Bone marrow (tissue), 2 donors: ENCODE measurements at regions not wholly inside any gene's neighbourhood (a gene's known extent, or its start where the extent isn't known, plus 50 kb on each side); places are given as distances from the start of the nearest gene placed in this dataset.

ENCODE experiments used
- DNase-seq, 2 donors: peaks; one replicate each; lab custom pipeline; 2025; lab: John Stamatoyannopoulos, UW

DNA sequence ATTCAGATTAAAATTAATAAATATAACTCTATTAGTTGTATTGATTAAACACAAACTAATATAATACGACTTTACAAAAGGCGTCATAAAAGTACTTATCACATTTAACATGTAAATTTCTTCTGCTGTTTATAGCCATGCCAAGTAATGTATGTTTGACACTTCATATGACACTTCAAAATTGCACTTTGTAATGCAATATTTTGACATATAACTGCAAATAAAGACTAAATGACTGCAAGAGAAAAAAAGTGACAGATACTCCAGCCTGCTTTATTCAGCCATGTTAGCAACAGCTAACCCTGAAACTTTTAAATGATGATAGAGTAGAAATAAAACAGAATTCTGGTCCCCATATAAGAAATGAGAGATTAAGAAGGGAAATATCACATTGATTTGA, 1238.0 kb downstream of the MRPL39 start:
- no peak for DNase-seq

- no peak for DNase-seq
Measured at GRCh38 chr21:24367936-24368335, 1239.3 kb downstream of the MRPL39 start.

DNA sequence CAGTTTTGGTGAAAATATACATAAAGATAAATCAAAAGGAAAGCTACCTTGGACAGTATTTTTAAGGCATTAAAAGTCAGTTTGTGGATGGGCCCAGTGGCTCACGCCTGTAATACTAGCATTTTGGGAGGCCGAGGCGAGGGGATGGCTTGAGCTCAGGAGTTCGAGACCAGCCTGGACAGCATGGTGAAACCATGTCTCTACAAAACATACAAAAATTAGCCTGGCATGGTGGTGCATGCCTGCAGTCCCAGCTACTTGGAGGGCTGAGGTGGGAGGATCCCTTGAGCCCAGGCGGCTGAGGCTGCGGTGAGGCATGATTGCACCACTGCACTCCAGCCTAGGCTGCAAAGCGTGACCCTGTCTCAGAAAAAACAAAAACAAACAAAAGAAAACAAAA, 1253.8 kb downstream of the MRPL39 start:
- no peak for DNase-seq

- peak in 1 of 2 donors; percentile 46 for DNase-seq
Measured at GRCh38 chr21:24339406-24339805, 1267.9 kb downstream of the MRPL39 start.

- no peak for DNase-seq
Measured at GRCh38 chr21:24336491-24336890, 1270.8 kb downstream of the MRPL39 start.

DNA sequence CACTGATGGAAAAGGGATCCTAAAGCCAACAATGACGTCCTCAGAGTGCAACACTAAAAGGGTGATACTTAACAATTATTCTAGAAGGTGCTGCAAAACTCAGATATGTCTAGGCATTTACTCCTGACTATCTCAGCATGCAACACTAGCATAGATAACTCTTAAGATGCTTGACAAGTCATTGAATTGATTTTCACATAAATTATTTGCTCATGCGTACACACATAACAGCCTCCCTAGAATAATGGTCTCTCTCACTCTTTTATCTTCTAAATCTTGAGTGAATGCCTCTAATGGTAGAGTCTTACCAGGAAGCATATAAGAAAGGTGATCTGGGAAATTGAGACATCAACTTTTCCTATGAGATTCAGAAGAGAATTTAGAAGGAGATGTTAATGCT, 1283.7 kb downstream of the MRPL39 start:
- DNase-seq = no peak

- DNase-seq = no peak
Measured at GRCh38 chr21:24316277-24316922, 1290.9 kb downstream of the MRPL39 start.

DNA sequence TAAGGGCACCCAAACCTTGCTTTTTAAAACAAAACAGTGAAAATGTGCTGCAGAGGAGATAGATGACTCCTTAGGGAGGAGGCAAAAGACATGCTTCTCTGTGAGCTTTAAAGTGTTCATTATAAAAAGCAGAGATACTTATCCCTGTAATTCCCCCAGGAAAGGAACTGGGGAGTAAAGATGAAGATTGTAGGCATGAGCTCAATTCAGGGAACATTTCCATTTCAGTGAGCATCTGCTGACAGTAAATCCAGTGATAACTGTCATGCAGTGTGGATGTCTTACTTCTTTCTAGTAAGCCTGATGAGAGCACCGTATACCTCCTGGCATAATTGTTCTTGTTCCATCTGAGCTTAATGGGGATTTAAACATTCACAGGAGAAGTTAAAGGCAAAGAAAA, 1296.5 kb downstream of the MRPL39 start:
- DNase-seq = no peak

DNA sequence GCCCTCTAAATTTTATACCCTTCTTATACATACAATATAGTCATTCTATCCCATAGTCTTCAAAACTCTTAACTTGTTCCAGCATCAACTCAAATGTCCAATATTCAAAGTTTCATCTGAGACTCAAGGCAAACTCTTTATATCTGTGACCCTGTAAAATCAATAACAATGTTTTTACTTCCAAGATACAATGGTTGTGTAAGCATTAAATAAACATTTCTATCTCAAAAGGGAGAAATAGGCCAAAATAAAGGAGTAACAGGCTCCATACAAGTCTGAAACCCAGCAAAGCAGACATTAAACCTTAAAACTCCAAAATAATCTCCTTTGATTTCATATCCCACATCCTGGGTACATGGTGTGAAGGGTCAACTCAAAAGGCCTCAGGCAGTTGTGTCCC, 1299.1 kb downstream of the MRPL39 start:
- no peak for DNase-seq

DNA sequence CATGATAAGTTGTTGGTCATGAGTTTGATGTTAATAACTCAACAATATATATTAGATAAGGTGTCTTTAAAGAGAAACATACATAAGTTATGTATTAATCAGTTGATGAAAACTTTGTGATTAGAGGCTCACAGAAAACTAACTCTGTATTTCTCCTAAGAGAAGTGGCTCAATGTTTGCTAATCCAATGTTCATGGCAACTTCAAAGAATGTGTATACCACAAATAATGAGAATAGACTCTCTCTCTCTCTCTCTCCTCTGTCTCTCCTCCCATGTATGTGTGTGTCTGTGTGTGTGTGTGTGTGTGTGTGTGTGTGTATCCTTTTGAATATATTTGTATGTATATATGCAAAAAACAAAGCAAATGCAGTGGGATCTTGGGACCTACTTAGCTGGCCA, 1304.9 kb downstream of the MRPL39 start:
- no peak for DNase-seq

DNA sequence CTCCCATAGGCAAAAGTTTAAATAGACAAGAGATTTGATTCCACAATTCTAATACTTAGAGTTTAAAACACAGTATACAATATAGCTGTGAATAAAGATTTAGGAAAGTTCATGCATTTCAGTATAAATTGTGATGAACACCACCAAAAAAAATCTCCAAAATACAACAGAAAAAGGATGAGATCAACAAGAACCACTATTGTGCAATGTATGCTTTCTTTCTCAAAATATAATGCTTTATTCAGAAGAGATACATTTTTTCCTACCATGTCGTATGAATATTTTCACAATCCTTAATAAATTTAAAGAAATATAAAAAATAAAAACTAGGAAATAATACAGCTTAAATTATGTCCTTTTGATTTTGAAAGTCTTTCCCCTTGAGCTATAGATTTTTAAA, 1309.2 kb downstream of the MRPL39 start:
- no peak for DNase-seq

DNA sequence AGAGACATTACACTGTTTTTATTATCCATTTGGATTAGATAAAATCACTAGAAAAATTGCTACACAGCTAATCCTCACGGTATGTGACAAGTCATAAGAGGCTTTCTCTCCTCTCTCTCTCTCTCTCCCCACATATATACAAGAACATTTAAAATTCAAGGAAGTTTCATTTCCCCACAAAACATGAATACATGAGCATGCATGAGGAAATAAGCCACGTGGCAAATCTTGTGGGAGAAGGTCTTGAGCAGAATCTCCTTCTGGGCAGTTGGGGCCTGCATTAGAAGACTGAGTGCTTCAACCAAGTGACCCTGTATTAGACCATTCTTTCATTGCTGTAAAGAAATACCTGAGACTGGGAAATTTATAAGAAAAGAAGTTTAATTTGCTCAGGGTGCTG, 1313.1 kb downstream of the MRPL39 start:
- no peak for DNase-seq

DNA sequence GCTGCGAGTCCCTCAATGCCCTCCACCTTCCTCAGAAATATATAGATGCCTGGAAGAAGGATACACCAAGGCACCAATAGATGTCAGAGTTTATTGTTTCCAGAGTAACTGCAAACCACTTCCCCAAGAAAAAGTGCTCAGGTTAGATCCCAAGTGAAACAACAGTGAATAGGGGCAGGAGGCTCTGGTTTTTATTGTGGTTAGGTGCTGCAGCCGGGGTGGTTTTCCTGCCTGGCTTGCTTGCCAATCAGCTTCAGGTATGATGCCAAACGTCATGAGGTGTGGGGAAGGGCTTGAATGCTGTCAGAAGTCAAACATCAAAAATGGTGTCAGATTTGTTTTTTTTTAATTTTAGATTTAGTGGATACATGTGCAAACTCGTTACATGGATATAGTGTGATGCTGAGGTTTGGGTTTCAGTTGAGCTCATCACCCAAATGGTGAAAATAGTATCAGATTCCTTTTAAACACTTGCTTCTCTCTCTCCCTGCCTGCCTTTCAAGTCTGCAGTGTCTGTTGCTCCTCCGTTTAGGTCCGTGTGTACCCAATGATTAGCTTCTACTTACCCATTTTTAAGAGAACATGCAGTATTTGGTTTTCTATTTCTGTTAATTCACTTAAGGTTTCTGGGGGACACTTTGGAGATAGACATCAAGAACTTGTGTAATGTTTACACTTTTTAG, 1317.0 kb downstream of the MRPL39 start:
- DNase-seq = no peak

- DNase-seq = no peak
Measured at GRCh38 chr21:24289539-24289938, 1317.7 kb downstream of the MRPL39 start.

- DNase-seq = no peak
Measured at GRCh38 chr21:24280596-24280995, 1326.7 kb downstream of the MRPL39 start.

DNA sequence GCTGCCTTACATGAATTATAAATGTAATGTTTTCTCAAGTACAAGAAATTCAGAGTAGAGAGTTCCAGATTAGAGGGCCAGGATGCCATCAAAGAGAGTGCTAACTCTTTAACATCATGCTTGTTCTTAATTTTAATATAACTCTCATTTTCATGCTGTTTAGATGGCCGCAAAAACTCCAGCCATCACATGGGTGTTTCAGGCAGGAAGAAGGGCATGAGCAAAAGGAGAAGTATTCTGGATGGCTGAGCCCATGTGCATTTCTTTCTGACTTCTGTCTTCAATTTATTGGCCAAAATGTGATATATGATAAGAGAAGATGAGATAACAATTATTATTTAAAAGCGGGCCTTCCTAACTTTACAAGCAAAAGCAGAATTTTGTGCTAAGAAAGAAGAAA, 1328.6 kb downstream of the MRPL39 start:
- no peak for DNase-seq

GRCh38 chr21:24276204-24276603, 1331.1 kb downstream of the MRPL39 start:
- no peak for DNase-seq

- no peak for DNase-seq
Measured at GRCh38 chr21:24275616-24276015, 1331.7 kb downstream of the MRPL39 start.

DNA sequence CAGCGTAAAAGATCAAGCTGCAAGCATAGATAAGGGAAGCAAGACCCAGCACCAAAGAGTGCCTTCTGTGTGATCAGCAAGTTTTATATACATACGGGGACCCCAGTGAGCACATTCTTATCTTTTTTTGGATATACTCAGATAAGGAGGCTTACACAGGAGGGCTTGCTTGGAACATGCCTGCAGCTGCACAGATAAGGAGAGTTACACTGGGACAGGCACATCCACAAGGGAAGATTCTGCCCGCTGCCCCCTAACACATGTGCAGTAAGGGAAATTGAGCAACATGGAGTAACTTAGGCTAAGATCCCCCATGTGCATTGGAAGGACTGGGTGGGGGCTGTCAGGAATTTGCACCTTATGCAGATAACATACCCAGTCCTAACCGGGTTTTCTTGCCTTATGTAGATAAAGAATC, 1334.8 kb downstream of the MRPL39 start:
- DNase-seq = no peak

DNA sequence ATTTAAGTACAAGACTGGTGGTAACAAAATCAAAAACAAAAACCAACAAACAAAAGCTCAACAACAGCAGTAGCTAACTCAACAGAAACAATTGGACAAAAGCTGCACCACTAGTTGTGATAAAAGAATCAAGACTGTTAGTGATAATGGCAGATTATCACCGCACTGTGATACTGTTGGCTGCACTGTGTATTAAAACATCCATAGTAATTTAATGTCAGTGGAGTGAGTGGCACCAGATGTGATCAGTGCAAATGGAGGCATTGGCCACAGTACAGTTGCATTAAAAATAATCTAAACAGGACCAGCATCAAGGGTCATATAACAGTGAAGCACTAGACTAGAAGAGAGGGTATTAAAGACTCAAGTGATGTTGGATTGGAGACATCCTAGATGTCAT, 1341.3 kb downstream of the MRPL39 start:
- DNase-seq = no peak

GRCh38 chr21:24260751-24261150, 1346.5 kb downstream of the MRPL39 start:
- no peak for DNase-seq

- no peak for DNase-seq
Measured at GRCh38 chr21:24259241-24259640, 1348.0 kb downstream of the MRPL39 start.

- no peak for DNase-seq
Measured at GRCh38 chr21:24255591-24255990, 1351.7 kb downstream of the MRPL39 start.

- no peak for DNase-seq
Measured at GRCh38 chr21:24225431-24225830, 1381.8 kb downstream of the MRPL39 start.
